ENCODE measurements at regions not wholly inside any gene's neighbourhood (a gene's known extent, or its start where the extent isn't known, plus 50 kb on each side); places are given as distances from the start of the nearest gene placed in this dataset.

GRCh38 chr1:115565353-115565752 lies 76.4 kb upstream of the VANGL1 start:
- no peaks in the 10 kb centered on the region for H3K79me1 ChIP-seq (ENCODE audit: low read depth in 1 of 2, low read length in 2 of 2)
- ChIA-PET CTCF (interaction anchor here (0.6 kb wide), 1 partner anchor 21 kb away, joined by 3 read pairs; no protein-coding TSS in a partner anchor), POLR2A (ENCODE audit: unreplicated experiment) (no interaction called here)
- in situ Hi-C loops (cut with MboI; ENCODE audit: low sequenced_read_pairs) = no loop called here
- H4K20me1 ChIP-seq (ENCODE audit: insufficient read depth, low read length) = no peaks in the 10 kb centered on the region
- H4K5ac ChIP-seq (ENCODE audit: low read depth, low read length) = no peak overlapping the region
- no peak overlapping the region for H2BK120ac ChIP-seq (ENCODE audit: low read depth, low read length)
- H2AK5ac ChIP-seq (ENCODE audit: low read depth, low read length) = no peak overlapping the region
- H3K27ac ChIP-seq (ENCODE audit: insufficient read depth, low read length) = no peak overlapping the region
- H3K4me3 ChIP-seq (ENCODE audit: insufficient read depth, low read depth, low read length) = no peak overlapping the region
- intact Hi-C loops (cut with micrococcal nuclease) = no loop called here
- no peak overlapping the region for H2AFZ ChIP-seq (replicated peaks; ENCODE audit: low read length, poor library complexity)
- no peak overlapping the region for H4K91ac ChIP-seq (ENCODE audit: insufficient read depth, low read depth, low read length)
- H3K4me2 ChIP-seq (ENCODE audit: low read depth, low read length) = no peak overlapping the region
- DNase-seq = no peak
- peaks cover 5% of the 10 kb centered on the region; the same call in 1 of the 2 replicates for H3K9me3 ChIP-seq (ENCODE audit: control insufficient read depth, insufficient read depth, low read length)
- no peak overlapping the region for H2BK5ac ChIP-seq (ENCODE audit: low read depth, low read length, poor library complexity, severe bottlenecking)
- TF ChIP-seq CHD1 (IDR thresholded peaks at IDR 0.05; ENCODE audit: low read depth, low read length) (no peak), MXI1 (IDR thresholded peaks at IDR 0.05; ENCODE audit: borderline replicate concordance, low read depth, low read length) (no peak), MAFK (IDR thresholded peaks at IDR 0.05; ENCODE audit: low read depth, low read length) (no peak), MAZ (IDR thresholded peaks at IDR 0.05; ENCODE audit: borderline replicate concordance, low read depth, low read length) (no peak), RCOR1 (IDR thresholded peaks at IDR 0.05; ENCODE audit: insufficient replicate concordance, low read length) (no peak), RFX5 (IDR thresholded peaks at IDR 0.05; ENCODE audit: low read depth, low read length) (no peak), CEBPB (IDR thresholded peaks at IDR 0.05; ENCODE audit: low read depth, low read length) (no peak), SMC3 (IDR thresholded peaks at IDR 0.05; ENCODE audit: low read depth, low read length) (no peak), POLR2A (IDR thresholded peaks at IDR 0.05; ENCODE audit: low read depth, low read length) (no peak)
- TF ChIP-seq, protein P1, sequence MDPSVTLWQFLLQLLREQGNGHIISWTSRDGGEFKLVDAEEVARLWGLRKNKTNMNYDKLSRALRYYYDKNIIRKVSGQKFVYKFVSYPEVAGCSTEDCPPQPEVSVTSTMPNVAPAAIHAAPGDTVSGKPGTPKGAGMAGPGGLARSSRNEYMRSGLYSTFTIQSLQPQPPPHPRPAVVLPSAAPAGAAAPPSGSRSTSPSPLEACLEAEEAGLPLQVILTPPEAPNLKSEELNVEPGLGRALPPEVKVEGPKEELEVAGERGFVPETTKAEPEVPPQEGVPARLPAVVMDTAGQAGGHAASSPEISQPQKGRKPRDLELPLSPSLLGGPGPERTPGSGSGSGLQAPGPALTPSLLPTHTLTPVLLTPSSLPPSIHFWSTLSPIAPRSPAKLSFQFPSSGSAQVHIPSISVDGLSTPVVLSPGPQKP (IDR thresholded peaks at IDR 0.05; ENCODE audit: borderline replicate concordance, low read depth, low read length) = no peak
- H3K9me1 ChIP-seq (ENCODE audit: insufficient read depth, low read length) = no peaks in the 10 kb centered on the region
- no TSS peak for BruUV-seq (replicated peaks)
- dilution Hi-C loops (cut with HindIII; ENCODE audit: low sequenced_read_pairs, unreplicated experiment) = no loop called here
- no peak overlapping the region for H2AK9ac ChIP-seq (replicated peaks; ENCODE audit: low read depth, low read length, poor library complexity)
- peaks cover 19% of the 10 kb centered on the region for H3K27me3 ChIP-seq (ENCODE audit: control insufficient read depth, insufficient read depth, low read length)
- no peak overlapping the region for H3K23ac ChIP-seq (ENCODE audit: low read depth, low read length)
- no peak overlapping the region for H3K9ac ChIP-seq (ENCODE audit: low read depth, low read length)
- H3K4ac ChIP-seq (ENCODE audit: low read depth, low read length) = no peak overlapping the region
- H3K18ac ChIP-seq (ENCODE audit: low read depth, low read length) = no peak overlapping the region
- H2BK20ac ChIP-seq (ENCODE audit: low read depth, low read length) = no peak overlapping the region
- H2BK15ac ChIP-seq (ENCODE audit: low read depth, low read length) = no peak overlapping the region
- H3K4me1 ChIP-seq (ENCODE audit: control insufficient read depth, insufficient read depth, low read length) = no peaks in the 10 kb centered on the region
- ATAC-seq (ENCODE audit: low read depth) = no peak
- H3K36me3 ChIP-seq (ENCODE audit: control insufficient read depth, insufficient read depth, low read length) = no peaks in the 10 kb centered on the region
- WGBS, 2 experiments (ENCODE audit: extremely low coverage in 2 of 2, insufficient read length in 1 of 2) = no CpG with 5 or more reads among the region's 3 CpGs
- H4K8ac ChIP-seq (ENCODE audit: low read depth in 2 of 2, low read length in 2 of 2) = no peak overlapping the region
- no peak overlapping the region for H3K56ac ChIP-seq (ENCODE audit: extremely low read depth, insufficient read depth, low read length)
- no peak overlapping the region for H3K14ac ChIP-seq (replicated peaks; ENCODE audit: low read depth, low read length)

All from IMR-90 (cell line).